ENCODE measurements at regions not wholly inside any gene's neighbourhood (a gene's known extent, or its start where the extent isn't known, plus 50 kb on each side); places are given as distances from the start of the nearest gene placed in this dataset.

DNA sequence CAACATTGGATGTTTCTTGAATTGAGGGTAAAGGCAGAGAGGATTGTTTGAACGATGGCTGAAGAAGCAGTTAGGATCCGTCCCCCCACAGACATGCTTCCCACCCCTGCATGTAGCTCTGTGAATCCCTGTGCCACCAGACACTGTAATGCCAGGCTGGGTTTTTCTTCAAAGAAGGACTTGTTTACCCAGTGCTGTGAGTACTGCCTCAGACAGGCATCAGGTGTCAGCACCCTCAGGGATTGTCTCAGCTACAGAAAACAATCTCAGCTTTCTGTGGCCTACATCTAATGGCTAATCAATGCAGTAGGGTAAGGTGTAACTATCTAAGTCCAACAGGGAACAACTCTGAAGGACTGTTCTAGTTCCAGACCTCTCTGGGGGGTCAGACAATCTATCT lies 853.0 kb upstream of the EPHA7 start:
- TF ChIP-seq ZC3H10 (CRISPR knock-in tag; IDR thresholded peaks at IDR 0.05) = no peak
- no peak for TF ChIP-seq GLIS3 (CRISPR knock-in tag; IDR thresholded peaks at IDR 0.05)
- TF ChIP-seq, protein P1, sequence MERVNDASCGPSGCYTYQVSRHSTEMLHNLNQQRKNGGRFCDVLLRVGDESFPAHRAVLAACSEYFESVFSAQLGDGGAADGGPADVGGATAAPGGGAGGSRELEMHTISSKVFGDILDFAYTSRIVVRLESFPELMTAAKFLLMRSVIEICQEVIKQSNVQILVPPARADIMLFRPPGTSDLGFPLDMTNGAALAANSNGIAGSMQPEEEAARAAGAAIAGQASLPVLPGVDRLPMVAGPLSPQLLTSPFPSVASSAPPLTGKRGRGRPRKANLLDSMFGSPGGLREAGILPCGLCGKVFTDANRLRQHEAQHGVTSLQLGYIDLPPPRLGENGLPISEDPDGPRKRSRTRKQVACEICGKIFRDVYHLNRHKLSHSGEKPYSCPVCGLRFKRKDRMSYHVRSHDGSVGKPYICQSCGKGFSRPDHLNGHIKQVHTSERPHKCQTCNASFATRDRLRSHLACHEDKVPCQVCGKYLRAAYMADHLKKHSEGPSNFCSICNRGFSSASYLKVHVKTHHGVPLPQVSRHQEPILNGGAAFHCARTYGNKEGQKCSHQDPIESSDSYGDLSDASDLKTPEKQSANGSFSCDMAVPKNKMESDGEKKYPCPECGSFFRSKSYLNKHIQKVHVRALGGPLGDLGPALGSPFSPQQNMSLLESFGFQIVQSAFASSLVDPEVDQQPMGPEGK (CRISPR knock-in tag; IDR thresholded peaks at IDR 0.05; ENCODE audit: borderline replicate concordance) = no peak
- TF ChIP-seq ZNF565 (CRISPR knock-in tag; conservative IDR thresholded peaks at IDR 0.05; ENCODE audit: low read depth) = no peak
- TF ChIP-seq, protein P2, sequence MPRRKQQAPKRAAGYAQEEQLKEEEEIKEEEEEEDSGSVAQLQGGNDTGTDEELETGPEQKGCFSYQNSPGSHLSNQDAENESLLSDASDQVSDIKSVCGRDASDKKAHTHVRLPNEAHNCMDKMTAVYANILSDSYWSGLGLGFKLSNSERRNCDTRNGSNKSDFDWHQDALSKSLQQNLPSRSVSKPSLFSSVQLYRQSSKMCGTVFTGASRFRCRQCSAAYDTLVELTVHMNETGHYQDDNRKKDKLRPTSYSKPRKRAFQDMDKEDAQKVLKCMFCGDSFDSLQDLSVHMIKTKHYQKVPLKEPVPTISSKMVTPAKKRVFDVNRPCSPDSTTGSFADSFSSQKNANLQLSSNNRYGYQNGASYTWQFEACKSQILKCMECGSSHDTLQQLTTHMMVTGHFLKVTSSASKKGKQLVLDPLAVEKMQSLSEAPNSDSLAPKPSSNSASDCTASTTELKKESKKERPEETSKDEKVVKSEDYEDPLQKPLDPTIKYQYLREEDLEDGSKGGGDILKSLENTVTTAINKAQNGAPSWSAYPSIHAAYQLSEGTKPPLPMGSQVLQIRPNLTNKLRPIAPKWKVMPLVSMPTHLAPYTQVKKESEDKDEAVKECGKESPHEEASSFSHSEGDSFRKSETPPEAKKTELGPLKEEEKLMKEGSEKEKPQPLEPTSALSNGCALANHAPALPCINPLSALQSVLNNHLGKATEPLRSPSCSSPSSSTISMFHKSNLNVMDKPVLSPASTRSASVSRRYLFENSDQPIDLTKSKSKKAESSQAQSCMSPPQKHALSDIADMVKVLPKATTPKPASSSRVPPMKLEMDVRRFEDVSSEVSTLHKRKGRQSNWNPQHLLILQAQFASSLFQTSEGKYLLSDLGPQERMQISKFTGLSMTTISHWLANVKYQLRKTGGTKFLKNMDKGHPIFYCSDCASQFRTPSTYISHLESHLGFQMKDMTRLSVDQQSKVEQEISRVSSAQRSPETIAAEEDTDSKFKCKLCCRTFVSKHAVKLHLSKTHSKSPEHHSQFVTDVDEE (CRISPR knock-in tag; IDR thresholded peaks at IDR 0.05) = no peak
- no peak for TF ChIP-seq ESRRG (CRISPR knock-in tag; IDR thresholded peaks at IDR 0.05)
- no peak for TF ChIP-seq TOX (CRISPR knock-in tag; IDR thresholded peaks at IDR 0.05; ENCODE audit: borderline replicate concordance)
- TF ChIP-seq, protein P3, sequence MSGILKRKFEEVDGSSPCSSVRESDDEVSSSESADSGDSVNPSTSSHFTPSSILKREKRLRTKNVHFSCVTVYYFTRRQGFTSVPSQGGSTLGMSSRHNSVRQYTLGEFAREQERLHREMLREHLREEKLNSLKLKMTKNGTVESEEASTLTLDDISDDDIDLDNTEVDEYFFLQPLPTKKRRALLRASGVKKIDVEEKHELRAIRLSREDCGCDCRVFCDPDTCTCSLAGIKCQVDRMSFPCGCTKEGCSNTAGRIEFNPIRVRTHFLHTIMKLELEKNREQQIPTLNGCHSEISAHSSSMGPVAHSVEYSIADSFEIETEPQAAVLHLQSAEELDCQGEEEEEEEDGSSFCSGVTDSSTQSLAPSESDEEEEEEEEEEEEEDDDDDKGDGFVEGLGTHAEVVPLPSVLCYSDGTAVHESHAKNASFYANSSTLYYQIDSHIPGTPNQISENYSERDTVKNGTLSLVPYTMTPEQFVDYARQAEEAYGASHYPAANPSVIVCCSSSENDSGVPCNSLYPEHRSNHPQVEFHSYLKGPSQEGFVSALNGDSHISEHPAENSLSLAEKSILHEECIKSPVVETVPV (CRISPR knock-in tag; IDR thresholded peaks at IDR 0.05) = no peak
- TF ChIP-seq ZNF70 (CRISPR knock-in tag; IDR thresholded peaks at IDR 0.05) = no peak
- TF ChIP-seq CSDC2 (CRISPR knock-in tag; IDR thresholded peaks at IDR 0.05) = no peak
- TF ChIP-seq ZFP30 (CRISPR knock-in tag; IDR thresholded peaks at IDR 0.05) = no peak
- no peak for TF ChIP-seq ZNF8 (CRISPR knock-in tag; IDR thresholded peaks at IDR 0.05)
- TF ChIP-seq, protein P4, sequence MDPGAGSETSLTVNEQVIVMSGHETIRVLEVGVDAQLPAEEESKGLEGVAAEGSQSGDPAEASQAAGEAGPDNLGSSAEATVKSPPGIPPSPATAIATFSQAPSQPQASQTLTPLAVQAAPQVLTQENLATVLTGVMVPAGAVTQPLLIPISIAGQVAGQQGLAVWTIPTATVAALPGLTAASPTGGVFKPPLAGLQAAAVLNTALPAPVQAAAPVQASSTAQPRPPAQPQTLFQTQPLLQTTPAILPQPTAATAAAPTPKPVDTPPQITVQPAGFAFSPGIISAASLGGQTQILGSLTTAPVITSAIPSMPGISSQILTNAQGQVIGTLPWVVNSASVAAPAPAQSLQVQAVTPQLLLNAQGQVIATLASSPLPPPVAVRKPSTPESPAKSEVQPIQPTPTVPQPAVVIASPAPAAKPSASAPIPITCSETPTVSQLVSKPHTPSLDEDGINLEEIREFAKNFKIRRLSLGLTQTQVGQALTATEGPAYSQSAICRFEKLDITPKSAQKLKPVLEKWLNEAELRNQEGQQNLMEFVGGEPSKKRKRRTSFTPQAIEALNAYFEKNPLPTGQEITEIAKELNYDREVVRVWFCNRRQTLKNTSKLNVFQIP (CRISPR knock-in tag; IDR thresholded peaks at IDR 0.05; ENCODE audit: borderline replicate concordance, low read depth) = no peak
- no peak for TF ChIP-seq RARB (CRISPR knock-in tag; IDR thresholded peaks at IDR 0.05)
- TF ChIP-seq TCF4 (CRISPR knock-in tag; IDR thresholded peaks at IDR 0.05; ENCODE audit: borderline replicate concordance) = no peak
- no peak for TF ChIP-seq ZFP3 (CRISPR knock-in tag; IDR thresholded peaks at IDR 0.05)
- no peak for TF ChIP-seq ISL1 (CRISPR knock-in tag; IDR thresholded peaks at IDR 0.05)
- no peak for TF ChIP-seq PPARA (CRISPR knock-in tag; IDR thresholded peaks at IDR 0.05; ENCODE audit: borderline replicate concordance)
- no peak for TF ChIP-seq ARNTL (CRISPR knock-in tag; IDR thresholded peaks at IDR 0.05; ENCODE audit: borderline replicate concordance, low read depth)
- ATAC-seq = no peak

DNA sequence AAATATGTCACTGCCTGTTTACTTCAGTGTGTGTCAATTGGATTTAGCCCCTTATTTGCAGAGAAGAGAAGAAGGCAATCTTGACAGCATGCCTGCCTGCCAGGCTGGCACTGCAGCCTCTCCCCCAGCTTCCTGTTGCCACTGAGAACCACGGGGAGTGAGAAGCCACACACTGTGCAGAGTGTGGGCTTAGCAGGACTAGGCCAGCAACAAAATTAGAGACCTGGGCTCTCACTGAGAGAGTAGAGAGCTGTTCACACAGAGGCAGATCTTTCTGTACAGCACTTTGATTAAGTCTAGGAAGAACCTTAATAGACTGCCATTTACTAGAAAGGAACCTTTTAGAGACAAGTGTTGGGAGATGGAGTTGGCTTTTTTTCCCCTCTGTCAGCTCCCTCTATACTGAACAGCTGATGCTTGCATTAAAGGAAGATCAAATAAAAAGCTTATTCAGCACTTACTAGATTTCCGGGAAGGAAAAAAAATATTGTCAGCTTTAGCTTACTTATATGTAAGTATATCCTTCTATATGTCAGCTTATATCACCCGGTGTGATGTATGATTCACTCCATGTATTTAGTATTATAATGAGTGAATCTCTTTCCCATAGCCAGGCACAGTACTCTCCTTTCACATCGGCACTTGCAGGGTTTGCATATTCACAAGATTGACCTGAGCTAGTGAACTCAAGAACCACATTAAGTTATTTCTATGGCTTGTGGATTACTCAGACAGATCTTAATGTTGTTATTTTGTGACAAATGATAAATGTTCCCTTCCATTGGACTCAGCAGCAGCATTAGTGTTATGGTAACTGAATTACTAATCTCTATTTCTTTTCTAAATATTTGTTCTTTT lies 851.0 kb upstream of the EPHA7 start:
- TF ChIP-seq, protein P5, sequence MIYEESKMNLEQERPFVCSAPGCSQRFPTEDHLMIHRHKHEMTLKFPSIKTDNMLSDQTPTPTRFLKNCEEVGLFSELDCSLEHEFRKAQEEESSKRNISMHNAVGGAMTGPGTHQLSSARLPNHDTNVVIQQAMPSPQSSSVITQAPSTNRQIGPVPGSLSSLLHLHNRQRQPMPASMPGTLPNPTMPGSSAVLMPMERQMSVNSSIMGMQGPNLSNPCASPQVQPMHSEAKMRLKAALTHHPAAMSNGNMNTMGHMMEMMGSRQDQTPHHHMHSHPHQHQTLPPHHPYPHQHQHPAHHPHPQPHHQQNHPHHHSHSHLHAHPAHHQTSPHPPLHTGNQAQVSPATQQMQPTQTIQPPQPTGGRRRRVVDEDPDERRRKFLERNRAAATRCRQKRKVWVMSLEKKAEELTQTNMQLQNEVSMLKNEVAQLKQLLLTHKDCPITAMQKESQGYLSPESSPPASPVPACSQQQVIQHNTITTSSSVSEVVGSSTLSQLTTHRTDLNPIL (CRISPR knock-in tag; IDR thresholded peaks at IDR 0.05; ENCODE audit: low read depth) = no peak
- TF ChIP-seq PPARA (CRISPR knock-in tag; IDR thresholded peaks at IDR 0.05; ENCODE audit: borderline replicate concordance) = no peak
- TF ChIP-seq ARNTL (CRISPR knock-in tag; IDR thresholded peaks at IDR 0.05; ENCODE audit: borderline replicate concordance, low read depth) = no peak
- TF ChIP-seq, protein P4 (CRISPR knock-in tag; IDR thresholded peaks at IDR 0.05; ENCODE audit: borderline replicate concordance, low read depth) = no peak
- TF ChIP-seq, protein P2 (CRISPR knock-in tag; IDR thresholded peaks at IDR 0.05) = no peak
- no peak for TF ChIP-seq SNAI2 (CRISPR knock-in tag; IDR thresholded peaks at IDR 0.05)
- TF ChIP-seq GLIS3 (CRISPR knock-in tag; IDR thresholded peaks at IDR 0.05) = no peak
- TF ChIP-seq, protein P1 (CRISPR knock-in tag; IDR thresholded peaks at IDR 0.05; ENCODE audit: borderline replicate concordance) = no peak
- no peak for TF ChIP-seq TCF4 (CRISPR knock-in tag; IDR thresholded peaks at IDR 0.05; ENCODE audit: borderline replicate concordance)
- no peak for ATAC-seq

Measured in SK-N-SH treated with all-trans-retinoic acid at 6 μM for 48 hours (cell line).